GM18858 (cell line): ENCODE measurements at regions not wholly inside any gene's neighbourhood (a gene's known extent, or its start where the extent isn't known, plus 50 kb on each side); places are given as distances from the start of the nearest gene placed in this dataset.
"Not testable (repeated sequence)": the region's sequence is repeated elsewhere in the genome, so short reads cannot be mapped to it uniquely, and the experiment has no call there.

Experiments
- ATAC-seq: cut with Tn5 transposase; IDR thresholded peaks from one replicate; pipeline ENCODE4 v1.9.1; 2021; ENCODE audit not compliant: unreplicated experiment

DNA sequence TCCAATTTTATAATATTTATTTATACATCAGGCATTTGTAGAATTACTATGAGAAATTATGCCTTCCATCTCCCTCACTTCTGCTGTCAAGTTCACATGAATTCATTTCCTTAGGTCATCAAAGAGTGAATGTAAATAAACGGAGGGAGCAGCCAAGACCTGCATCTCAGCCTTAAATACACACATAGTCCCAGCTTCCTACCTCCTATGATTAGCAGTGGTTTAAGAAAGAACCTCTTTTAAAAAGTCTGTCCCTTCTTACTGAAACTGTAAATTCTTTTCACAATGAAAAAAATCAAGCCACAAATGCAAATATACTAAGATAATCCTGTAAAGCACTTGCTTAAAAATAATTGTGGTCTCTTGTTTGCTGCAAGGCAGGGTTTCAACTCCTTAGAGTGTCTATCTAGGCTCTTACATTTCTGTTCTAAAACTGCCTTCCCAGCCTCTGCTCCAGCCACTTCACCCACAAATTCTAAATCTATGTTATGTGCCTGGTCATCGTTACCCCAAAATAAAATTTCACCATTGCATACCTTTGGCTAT is 532.7 kb upstream of the FSHR start:
- ATAC-seq = no peak

GRCh38 chr2:49686291-49686690 is 532.0 kb upstream of the FSHR start:
- no peak for ATAC-seq

- no peak for ATAC-seq
Measured at GRCh38 chr2:49677227-49677626, 522.9 kb upstream of the FSHR start.

- ATAC-seq = no peak
Measured at GRCh38 chr2:49664827-49665226, 510.5 kb upstream of the FSHR start.

DNA sequence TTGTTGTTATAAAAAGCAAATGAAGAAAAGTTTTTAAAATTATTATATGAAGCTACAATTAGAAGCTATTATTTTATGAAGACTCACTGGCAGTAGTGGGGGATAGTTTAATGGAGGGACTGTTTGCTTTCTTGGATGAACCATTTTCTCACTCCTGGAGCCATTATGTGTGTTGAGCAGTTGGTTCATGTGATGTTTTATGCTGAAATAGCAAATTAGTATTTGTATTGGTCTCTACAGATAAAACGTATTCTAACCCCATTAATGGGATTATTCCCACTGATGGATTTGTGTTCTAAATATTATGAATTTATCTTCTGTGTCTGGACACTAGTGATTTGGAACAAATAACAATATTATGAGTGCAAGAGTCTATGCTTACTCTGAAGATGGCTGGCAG is 507.5 kb upstream of the FSHR start:
- no peak for ATAC-seq

- ATAC-seq = no peak
Measured at GRCh38 chr2:49656853-49657252, 502.5 kb upstream of the FSHR start.

DNA sequence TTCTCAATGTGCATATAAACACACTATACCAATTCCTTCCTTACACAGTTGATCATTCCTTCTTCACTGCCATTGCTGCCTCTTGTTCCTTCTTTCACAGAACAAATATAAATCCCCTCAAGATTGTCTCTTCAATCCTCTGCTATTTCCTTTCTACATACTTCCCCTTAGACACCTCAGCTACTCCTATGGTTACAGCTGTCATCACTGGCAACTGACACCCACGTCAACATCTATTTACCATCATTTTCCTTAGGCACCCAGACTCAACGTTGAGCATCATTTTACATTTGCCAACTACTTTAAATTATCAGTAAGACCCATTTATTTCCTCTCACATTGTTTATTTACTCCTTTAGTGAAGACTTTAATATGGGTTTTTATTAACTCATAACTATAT is 488.8 kb upstream of the FSHR start:
- no peak for ATAC-seq

GRCh38 chr2:49640630-49641029 is 486.3 kb upstream of the FSHR start:
- ATAC-seq = no peak

DNA sequence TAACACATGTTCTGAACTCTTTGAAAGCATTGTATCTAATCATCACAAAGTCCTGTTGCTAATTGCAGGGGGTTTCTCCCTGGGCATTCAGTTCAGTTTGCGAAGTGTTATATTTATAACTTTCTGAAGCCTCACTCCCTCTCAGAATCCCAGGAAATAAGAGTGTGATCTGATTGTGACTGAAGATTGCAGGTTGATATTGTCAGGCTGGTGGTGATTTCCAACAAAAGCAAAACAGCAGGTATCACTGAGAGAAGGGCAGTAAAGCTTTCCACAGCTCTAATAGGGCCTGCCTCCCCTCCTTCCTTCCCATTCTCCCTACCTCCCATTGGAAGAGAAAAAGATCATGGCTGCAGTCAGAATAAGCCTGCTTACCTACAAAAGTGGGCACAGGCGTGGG is 466.7 kb upstream of the FSHR start:
- no peak for ATAC-seq

DNA sequence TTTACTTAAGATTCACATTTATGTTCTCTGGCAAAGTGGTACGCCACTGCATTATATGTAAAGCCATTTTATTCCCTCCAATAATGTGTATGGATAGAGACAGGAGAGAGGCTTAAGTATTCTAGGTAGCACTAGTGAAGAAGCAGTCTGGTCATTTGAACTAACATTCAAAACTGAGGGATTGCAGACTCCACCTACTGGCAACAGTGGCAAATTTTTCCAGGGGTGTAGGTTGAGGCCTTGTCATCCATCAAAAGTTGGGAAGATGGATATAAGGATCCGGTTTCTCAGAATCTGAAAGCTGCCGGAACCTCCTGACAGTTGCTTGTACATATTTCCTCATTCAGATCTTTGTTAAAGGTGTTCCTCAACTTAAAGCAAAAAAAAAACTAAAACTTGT is 465.5 kb upstream of the FSHR start:
- ATAC-seq = no peak

DNA sequence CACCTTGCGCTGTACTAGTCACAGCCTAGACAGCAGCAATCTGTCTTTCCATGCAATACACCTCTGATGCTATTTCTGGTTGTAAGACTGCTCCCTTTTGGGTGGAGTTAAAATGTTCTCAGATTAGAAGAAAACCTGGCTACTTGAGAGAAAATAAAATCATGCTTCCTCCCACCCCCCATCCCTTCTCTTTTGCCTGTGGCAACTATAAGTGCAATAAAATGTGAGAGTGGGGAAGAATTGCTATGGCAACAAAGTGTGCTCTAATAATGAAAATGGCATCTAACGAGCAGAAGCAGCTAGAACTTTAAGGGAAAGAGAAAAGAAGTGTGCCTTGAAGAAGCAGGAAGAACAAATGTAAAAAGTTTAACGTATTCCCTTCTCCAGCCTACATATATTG is 464.2 kb upstream of the FSHR start:
- no peak for ATAC-seq

DNA sequence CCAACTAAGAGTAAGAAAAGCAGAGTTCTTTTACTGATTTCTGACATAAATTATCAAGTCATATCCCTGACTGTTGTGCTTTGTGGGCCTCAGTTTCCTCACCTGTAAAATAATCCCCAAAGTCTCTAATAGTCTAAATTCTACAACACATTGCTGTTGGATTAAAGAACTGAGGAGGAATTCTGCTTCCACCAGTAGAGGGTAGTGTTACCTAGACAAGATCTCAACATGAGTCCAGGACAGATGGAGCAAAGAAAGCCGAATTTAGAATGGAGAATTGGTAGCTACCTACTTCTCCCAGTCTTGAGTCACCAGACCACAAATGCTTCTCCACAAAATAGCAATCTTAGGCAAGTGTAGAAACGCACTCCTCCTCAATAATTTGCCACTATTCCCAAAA is 462.5 kb upstream of the FSHR start:
- peak; percentile 69 for ATAC-seq

GRCh38 chr2:49611796-49612195 is 457.5 kb upstream of the FSHR start:
- not testable (repeated sequence) for ATAC-seq

GRCh38 chr2:49600524-49600923 is 446.2 kb upstream of the FSHR start:
- no peak for ATAC-seq

DNA sequence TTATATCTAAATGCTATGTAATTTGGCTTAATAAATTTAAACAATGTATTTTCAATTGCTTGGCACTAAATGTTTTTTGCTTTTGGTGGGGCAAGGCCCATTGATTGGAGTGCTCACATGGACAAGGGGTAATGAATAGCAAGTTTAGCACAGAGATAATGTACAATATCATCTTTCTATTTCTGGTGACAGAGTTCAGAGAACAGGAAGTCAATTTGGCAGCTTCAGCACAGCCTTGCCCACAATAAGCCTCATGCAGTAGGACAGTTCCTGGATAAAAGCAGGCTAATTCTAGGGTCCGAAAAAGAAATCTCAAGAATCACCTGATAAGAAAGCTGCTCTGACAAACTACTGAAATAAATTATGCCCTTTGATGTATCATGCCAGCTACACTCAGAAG is 443.9 kb upstream of the FSHR start:
- ATAC-seq = no peak

DNA sequence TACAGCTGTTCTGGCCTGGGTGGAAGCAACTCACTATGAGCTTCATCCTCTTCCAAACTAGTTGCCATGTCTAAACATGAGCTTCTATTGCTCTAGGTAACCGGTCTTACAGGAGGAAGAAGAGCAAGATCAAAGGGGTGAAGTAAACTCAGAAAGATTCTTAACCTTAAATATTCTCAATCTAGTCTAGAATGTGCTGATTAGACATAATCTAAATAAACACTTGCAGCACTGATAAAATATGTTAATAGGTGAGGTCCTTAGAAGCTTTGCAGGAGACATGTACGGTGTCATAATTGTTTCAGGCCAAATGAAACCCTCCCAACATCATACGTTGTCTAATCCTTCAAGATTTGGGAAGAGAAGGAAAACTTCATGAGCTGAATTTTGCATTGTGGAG is 431.6 kb upstream of the FSHR start:
- ATAC-seq = no peak

DNA sequence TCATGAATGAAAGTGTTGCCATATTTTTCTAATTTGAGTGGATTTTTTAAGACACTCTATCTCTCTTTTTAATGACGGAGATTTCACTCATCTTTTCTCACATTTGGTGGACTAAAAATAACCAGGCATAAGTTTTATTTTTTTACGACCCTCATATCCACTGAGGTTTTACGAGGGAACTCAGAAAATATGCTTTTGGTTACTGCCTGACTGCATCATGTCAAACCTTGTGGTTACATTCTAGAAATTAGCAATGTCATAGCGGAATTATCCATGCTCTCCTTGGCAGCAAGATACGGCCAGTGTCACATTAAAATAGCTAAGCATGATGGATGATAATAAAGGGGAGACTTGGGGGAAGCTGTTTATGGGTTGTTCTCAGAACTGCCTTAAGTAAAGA is 428.6 kb upstream of the FSHR start:
- ATAC-seq = no peak

DNA sequence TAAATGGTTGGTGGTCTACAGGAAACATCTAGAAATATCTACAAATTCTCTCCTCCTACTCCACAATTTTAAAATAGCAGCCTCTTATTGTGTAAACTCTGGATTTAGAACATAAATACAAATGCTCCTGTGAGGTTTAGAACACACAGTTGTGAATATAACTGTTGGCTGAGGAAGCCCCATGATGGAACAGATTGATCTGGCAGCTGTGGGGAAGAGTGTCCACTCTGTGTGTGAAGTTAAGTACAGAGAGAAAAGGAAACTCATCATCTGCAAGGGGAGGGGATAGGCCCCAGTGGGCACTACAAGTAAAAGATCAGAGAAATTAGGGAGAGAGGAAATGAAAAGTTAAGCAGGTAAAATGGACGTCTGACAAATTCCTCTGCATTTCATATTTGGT is 422.7 kb upstream of the FSHR start:
- no peak for ATAC-seq

GRCh38 chr2:49569176-49569575 is 414.9 kb upstream of the FSHR start:
- no peak for ATAC-seq

- ATAC-seq = no peak
Measured at GRCh38 chr2:49567811-49568600, 413.7 kb upstream of the FSHR start.

DNA sequence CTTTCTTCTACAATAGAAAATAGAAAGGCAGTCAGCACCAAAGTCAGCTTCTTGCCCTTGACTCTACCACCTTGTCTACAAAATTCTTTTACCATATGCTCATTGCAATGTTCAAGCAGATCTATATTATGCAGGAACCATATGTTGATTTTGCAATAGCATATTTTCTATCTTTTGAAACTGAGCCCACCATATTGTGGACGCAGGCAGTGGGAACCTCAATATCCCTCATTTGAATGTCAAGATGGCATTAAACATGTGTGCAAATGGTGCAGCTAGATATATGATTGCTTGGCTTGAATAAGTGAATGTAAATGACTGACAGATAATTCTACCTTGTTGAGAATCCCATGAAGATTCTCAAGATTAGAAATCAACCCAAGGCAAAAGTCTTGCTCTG is 412.7 kb upstream of the FSHR start:
- no peak for ATAC-seq

GRCh38 chr2:49553658-49554057 is 399.3 kb upstream of the FSHR start:
- no peak for ATAC-seq

DNA sequence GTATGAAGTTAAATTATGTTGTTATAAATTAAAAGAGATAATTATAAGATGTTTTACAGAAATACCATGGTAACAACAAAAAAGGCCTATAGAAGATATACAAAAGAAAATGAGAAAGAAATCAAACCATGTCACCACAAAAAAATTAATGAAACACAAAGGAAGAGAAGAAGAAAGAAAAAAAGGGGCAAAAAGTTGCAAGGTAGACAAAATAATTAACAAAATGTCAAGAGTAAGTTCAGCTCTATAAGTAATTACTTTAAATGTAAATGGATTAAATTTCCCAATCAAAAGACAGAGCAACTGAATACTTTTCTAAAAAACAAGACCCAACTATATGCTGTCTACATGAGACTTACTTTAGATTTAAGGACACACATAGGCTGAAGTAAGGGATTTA is 378.4 kb upstream of the FSHR start:
- ATAC-seq = no peak
